ENCODE measurements at regions not wholly inside any gene's neighbourhood (a gene's known extent, or its start where the extent isn't known, plus 50 kb on each side); places are given as distances from the start of the nearest gene placed in this dataset.

- TF ChIP-seq CTCF (IDR thresholded peaks at IDR 0.05 in 2 of 3, conservative IDR thresholded peaks at IDR 0.05 in 1 of 3; ENCODE audit: borderline replicate concordance in 1 of 3, insufficient read depth in 1 of 3, low read depth in 2 of 3, low read length in 2 of 3) (no peak), EZH2 (IDR thresholded peaks at IDR 0.05) (no peak), POLR2A (IDR thresholded peaks at IDR 0.05; ENCODE audit: borderline replicate concordance, extremely low read depth, insufficient read depth, insufficient read length) (no peak), EZH2phosphoT487 (IDR thresholded peaks at IDR 0.05; ENCODE audit: borderline replicate concordance) (no peak)
- TF ChIP-seq, protein P1, sequence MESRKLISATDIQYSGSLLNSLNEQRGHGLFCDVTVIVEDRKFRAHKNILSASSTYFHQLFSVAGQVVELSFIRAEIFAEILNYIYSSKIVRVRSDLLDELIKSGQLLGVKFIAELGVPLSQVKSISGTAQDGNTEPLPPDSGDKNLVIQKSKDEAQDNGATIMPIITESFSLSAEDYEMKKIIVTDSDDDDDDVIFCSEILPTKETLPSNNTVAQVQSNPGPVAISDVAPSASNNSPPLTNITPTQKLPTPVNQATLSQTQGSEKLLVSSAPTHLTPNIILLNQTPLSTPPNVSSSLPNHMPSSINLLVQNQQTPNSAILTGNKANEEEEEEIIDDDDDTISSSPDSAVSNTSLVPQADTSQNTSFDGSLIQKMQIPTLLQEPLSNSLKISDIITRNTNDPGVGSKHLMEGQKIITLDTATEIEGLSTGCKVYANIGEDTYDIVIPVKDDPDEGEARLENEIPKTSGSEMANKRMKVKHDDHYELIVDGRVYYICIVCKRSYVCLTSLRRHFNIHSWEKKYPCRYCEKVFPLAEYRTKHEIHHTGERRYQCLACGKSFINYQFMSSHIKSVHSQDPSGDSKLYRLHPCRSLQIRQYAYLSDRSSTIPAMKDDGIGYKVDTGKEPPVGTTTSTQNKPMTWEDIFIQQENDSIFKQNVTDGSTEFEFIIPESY (IDR thresholded peaks at IDR 0.05; ENCODE audit: extremely low read depth, insufficient replicate concordance, low read length): no peak
These were observed 228.7 kb upstream of the RND3 start for GRCh38 chr2:150716186-150716585.
